Keratinocyte (primary cell): ENCODE measurements at regions not wholly inside any gene's neighbourhood (a gene's known extent, or its start where the extent isn't known, plus 50 kb on each side); places are given as distances from the start of the nearest gene placed in this dataset.

Experiments
- DNase-seq: peaks from one replicate; pipeline ENCODE4 v3.0.0-alpha.2; 2011; ENCODE audit warnings: low read depth, missing footprints, low spot score
- FAIRE-seq: peaks from 2 replicates; lab custom pipeline; 2011; peaks lifted over from hg19 to GRCh38; lab: Jason Lieb, UNC
- H2AFZ ChIP-seq: 2 replicates; pipeline ENCODE4 v1.6.0; 2012; ENCODE audit warnings: low read length, control low read depth, inconsistent platforms; ENCODE audit not compliant: control insufficient read depth
- H3K27ac ChIP-seq: 2 replicates; pipeline ENCODE4 v1.5.1; 2011; ENCODE audit warnings: low read length; ENCODE audit not compliant: control insufficient read depth, insufficient read depth
- H3K27me3 ChIP-seq: 3 replicates; pipeline ENCODE4 v1.6.0; 2011; ENCODE audit warnings: low read length; ENCODE audit not compliant: control insufficient read depth, insufficient read depth; ENCODE audit errors: extremely low read depth
- H3K36me3 ChIP-seq, 2 experiments: 2 replicates in 1 of 2; 3 replicates in 1 of 2; pipeline ENCODE4 v1.5.1; 2011; ENCODE audit warnings: low read length in 2 of 2, mild to moderate bottlenecking in 1 of 2; ENCODE audit not compliant: control insufficient read depth in 2 of 2, insufficient read depth in 2 of 2; ENCODE audit errors: extremely low read depth in 1 of 2
- H3K4me1 ChIP-seq: 3 replicates; pipeline ENCODE4 v1.5.1; 2011; ENCODE audit warnings: low read length; ENCODE audit not compliant: control insufficient read depth, insufficient read depth; ENCODE audit errors: extremely low read depth
- H3K4me2 ChIP-seq: 3 replicates; pipeline ENCODE4 v1.6.0; 2011; ENCODE audit warnings: low read depth, low read length; ENCODE audit not compliant: control insufficient read depth, insufficient read depth; ENCODE audit errors: extremely low read depth
- H3K4me3 ChIP-seq, 3 experiments: fragments of 200-600 bp in 1 of 3; sonication (generic) in 1 of 3; 2 replicates in 2 of 3; 3 replicates in 1 of 3; pipeline ENCODE4 v1.5.1; 2011 to 2016; ENCODE audit warnings: low read length in 3 of 3, mild to moderate bottlenecking in 3 of 3, control low read depth in 2 of 3, inconsistent platforms in 1 of 3, low read depth in 1 of 3, mixed read lengths in 1 of 3, mixed run types in 1 of 3, moderate library complexity in 1 of 3; ENCODE audit not compliant: control insufficient read depth in 2 of 3, insufficient read depth in 2 of 3; ENCODE audit errors: extremely low read depth in 1 of 3
- H3K79me2 ChIP-seq: 2 replicates; pipeline ENCODE4 v1.6.0; 2012; ENCODE audit warnings: low read length; ENCODE audit not compliant: control insufficient read depth, insufficient read depth
- H3K9ac ChIP-seq: 3 replicates; pipeline ENCODE4 v1.6.0; 2011; ENCODE audit warnings: low read length; ENCODE audit not compliant: control insufficient read depth, insufficient read depth; ENCODE audit errors: extremely low read depth
- H3K9me1 ChIP-seq: 3 replicates; pipeline ENCODE4 v1.6.0; 2011; ENCODE audit warnings: low read length; ENCODE audit not compliant: control insufficient read depth, insufficient read depth; ENCODE audit errors: extremely low read depth
- H3K9me3 ChIP-seq: 2 replicates; pipeline ENCODE4 v1.5.1; 2012; ENCODE audit warnings: low read depth, low read length; ENCODE audit not compliant: control insufficient read depth
- H4K20me1 ChIP-seq: 3 replicates; pipeline ENCODE4 v1.6.0; 2011; ENCODE audit warnings: low read length; ENCODE audit not compliant: control insufficient read depth, insufficient read depth; ENCODE audit errors: extremely low read depth
- CTCF ChIP-seq, 3 experiments: IDR thresholded peaks in 1 of 3; conservative IDR thresholded peaks in 1 of 3; optimal IDR thresholded peaks in 1 of 3; 2 replicates in 2 of 3; 3 replicates in 1 of 3; pipeline versions ENCODE3 to v1.5.1; 2011; ENCODE audit warnings: low read length in 3 of 3, mild to moderate bottlenecking in 3 of 3, moderate library complexity in 2 of 3, control low read depth in 1 of 3, inconsistent platforms in 1 of 3; ENCODE audit not compliant: insufficient read depth in 2 of 3; ENCODE audit errors: extremely low read depth in 1 of 3
- EZH2 ChIP-seq: IDR thresholded peaks from one replicate; pipeline ENCODE4 v1.6.1; 2012; ENCODE audit warnings: inconsistent platforms, mild to moderate bottlenecking, low read length, moderate library complexity
- dilution Hi-C: fragments of 300-500 bp; cut with MboI; formaldehyde crosslinking; loops from one replicate; pipeline ENCODE4 v1.7.0; 2020; ENCODE audit warnings: low sequenced_read_pairs; ENCODE audit not compliant: extremely low pct_ligation_motif_present

- H3K9ac ChIP-seq, result no peak overlapping the region
- no peaks in the 10 kb centered on the region for H3K79me2 ChIP-seq
- H3K27me3 ChIP-seq, result peaks cover 3% of the 10 kb centered on the region
- H3K36me3 ChIP-seq, result no peaks in the 10 kb centered on the region
- no peaks in the 10 kb centered on the region for H3K9me1 ChIP-seq
- no peak for FAIRE-seq
- no peak overlapping the region for H3K27ac ChIP-seq
- no peak overlapping the region for H3K4me2 ChIP-seq
- no peaks in the 10 kb centered on the region for H3K4me1 ChIP-seq
- no peak for DNase-seq
- no peak overlapping the region for H2AFZ ChIP-seq
- no peaks in the 10 kb centered on the region for H4K20me1 ChIP-seq
- no peak overlapping the region for H3K4me3 ChIP-seq
- dilution Hi-C loops, result no loop called here
- no peaks in the 10 kb centered on the region for H3K9me3 ChIP-seq
- TF ChIP-seq CTCF (optimal IDR thresholded peaks at IDR 0.05 in 1 of 3, IDR thresholded peaks at IDR 0.05 in 1 of 3, conservative IDR thresholded peaks at IDR 0.05 in 1 of 3; ENCODE audit: extremely low read depth in 1 of 3, insufficient read depth in 2 of 3, low read length in 3 of 3) (no peak), EZH2 (no peak)
These were observed 412.7 kb downstream of the BCL11B start for GRCh38 chr14:98859301-98859700.

GRCh38 chr14:98864211-98864610, 407.8 kb downstream of the BCL11B start:
- Histone ChIP-seq H3K4me2 (no peak overlapping the region), H2AFZ (no peak overlapping the region), H4K20me1 (no peaks in the 10 kb centered on the region), H3K79me2 (no peaks in the 10 kb centered on the region), H3K36me3 (no peaks in the 10 kb centered on the region), H3K27ac (no peak overlapping the region), H3K4me1 (no peaks in the 10 kb centered on the region), H3K9me3 (no peaks in the 10 kb centered on the region), H3K27me3 (no peaks in the 10 kb centered on the region), H3K4me3 (no peak overlapping the region), H3K9ac (no peak overlapping the region), H3K9me1 (no peaks in the 10 kb centered on the region)
- no peak for DNase-seq
- no peak for FAIRE-seq
- TF ChIP-seq EZH2 (no peak), CTCF (optimal IDR thresholded peaks at IDR 0.05 in 1 of 3, IDR thresholded peaks at IDR 0.05 in 1 of 3, conservative IDR thresholded peaks at IDR 0.05 in 1 of 3; ENCODE audit: extremely low read depth in 1 of 3, insufficient read depth in 2 of 3, low read length in 3 of 3) (no peak)
- dilution Hi-C loops, result no loop called here
